ENCODE measurements at regions not wholly inside any gene's neighbourhood (a gene's known extent, or its start where the extent isn't known, plus 50 kb on each side); places are given as distances from the start of the nearest gene placed in this dataset.

DNA sequence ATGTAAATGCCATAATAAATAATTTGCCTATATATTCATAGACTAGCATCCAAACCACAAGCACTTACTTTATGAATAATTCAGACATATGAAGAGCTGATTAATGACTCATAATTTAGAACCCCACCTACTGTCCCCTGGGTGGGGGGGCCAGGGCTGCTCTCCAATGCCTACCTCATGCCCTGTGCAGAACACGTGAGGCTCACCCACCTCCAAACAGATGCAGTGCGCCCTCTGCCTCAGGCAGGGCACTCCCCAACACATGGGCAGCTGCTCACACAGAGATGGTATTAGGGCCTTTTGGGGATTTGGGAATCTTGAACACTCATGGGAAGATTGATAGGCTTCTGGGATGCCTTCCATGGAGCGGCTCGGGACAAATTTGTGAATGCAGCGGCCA is 75.1 kb upstream of the INSIG1 start:
- no peak for TF ChIP-seq FOXP2 (optimal IDR thresholded peaks at IDR 0.05; ENCODE audit: borderline replicate concordance, extremely low read depth, extremely low read length, insufficient read depth)
- TF ChIP-seq TAF1 (IDR thresholded peaks at IDR 0.05; ENCODE audit: borderline replicate concordance, insufficient read depth, low read length) = no peak
- TF ChIP-seq, protein P1, sequence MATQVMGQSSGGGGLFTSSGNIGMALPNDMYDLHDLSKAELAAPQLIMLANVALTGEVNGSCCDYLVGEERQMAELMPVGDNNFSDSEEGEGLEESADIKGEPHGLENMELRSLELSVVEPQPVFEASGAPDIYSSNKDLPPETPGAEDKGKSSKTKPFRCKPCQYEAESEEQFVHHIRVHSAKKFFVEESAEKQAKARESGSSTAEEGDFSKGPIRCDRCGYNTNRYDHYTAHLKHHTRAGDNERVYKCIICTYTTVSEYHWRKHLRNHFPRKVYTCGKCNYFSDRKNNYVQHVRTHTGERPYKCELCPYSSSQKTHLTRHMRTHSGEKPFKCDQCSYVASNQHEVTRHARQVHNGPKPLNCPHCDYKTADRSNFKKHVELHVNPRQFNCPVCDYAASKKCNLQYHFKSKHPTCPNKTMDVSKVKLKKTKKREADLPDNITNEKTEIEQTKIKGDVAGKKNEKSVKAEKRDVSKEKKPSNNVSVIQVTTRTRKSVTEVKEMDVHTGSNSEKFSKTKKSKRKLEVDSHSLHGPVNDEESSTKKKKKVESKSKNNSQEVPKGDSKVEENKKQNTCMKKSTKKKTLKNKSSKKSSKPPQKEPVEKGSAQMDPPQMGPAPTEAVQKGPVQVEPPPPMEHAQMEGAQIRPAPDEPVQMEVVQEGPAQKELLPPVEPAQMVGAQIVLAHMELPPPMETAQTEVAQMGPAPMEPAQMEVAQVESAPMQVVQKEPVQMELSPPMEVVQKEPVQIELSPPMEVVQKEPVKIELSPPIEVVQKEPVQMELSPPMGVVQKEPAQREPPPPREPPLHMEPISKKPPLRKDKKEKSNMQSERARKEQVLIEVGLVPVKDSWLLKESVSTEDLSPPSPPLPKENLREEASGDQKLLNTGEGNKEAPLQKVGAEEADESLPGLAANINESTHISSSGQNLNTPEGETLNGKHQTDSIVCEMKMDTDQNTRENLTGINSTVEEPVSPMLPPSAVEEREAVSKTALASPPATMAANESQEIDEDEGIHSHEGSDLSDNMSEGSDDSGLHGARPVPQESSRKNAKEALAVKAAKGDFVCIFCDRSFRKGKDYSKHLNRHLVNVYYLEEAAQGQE (IDR thresholded peaks at IDR 0.05; ENCODE audit: insufficient read depth in 1 of 2, low read depth in 2 of 2, low read length in 2 of 2) = no peak
- no peak for TF ChIP-seq POLR2AphosphoS5 (IDR thresholded peaks at IDR 0.05; ENCODE audit: low read depth, low read length)
- TF ChIP-seq SIN3A (IDR thresholded peaks at IDR 0.05; ENCODE audit: borderline replicate concordance, insufficient read depth, low read length) = no peak

DNA sequence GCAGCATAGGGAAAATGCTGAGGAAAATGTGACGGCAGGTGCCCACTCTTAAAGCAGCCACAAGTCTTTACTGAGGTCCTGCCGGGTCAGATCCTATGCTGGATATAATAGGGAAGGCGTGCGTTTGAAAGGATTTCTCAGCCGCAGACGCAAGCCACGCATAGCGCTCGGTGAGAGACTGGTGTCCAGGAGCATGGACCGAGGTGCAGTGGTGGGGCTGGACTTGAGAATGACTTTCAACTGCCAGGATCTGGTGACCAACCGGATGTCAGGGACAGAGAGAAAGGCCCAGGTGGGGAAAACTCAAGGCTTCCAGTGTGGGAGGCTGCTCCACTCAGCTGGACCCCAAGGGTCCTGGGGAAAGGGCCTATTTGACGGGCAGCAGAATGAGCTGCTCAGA is 74.7 kb upstream of the INSIG1 start:
- TF ChIP-seq, protein P1 (IDR thresholded peaks at IDR 0.05; ENCODE audit: insufficient read depth in 1 of 2, low read depth in 2 of 2, low read length in 2 of 2) = no peak
- no peak for TF ChIP-seq FOXP2 (optimal IDR thresholded peaks at IDR 0.05; ENCODE audit: borderline replicate concordance, extremely low read depth, extremely low read length, insufficient read depth)
- TF ChIP-seq TAF1 (IDR thresholded peaks at IDR 0.05; ENCODE audit: borderline replicate concordance, insufficient read depth, low read length) = no peak
- TF ChIP-seq POLR2AphosphoS5 (IDR thresholded peaks at IDR 0.05; ENCODE audit: low read depth, low read length) = no peak
- no peak for TF ChIP-seq SIN3A (IDR thresholded peaks at IDR 0.05; ENCODE audit: borderline replicate concordance, insufficient read depth, low read length)

DNA sequence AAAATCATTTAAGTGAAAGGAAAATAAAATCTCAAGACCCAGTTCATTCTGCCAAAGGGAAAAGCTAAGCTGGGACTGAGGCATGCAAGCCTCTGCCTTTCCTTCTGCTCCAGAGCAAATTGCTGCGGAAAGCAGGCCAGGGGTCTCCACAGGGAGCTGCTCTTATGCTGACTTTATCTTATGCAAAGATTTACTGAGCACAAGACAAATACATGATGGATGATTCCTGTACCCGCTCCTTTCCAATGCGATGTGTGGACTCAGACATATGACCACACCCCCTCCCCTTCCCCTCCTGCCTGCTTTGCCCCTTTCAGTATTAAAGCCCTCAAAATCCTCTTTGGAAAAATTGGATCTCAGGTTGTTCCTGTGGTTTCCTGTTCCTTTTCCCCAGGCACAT is 74.2 kb upstream of the INSIG1 start:
- no peak for TF ChIP-seq FOXP2 (optimal IDR thresholded peaks at IDR 0.05; ENCODE audit: borderline replicate concordance, extremely low read depth, extremely low read length, insufficient read depth)
- no peak for TF ChIP-seq SIN3A (IDR thresholded peaks at IDR 0.05; ENCODE audit: borderline replicate concordance, insufficient read depth, low read length)
- no peak for TF ChIP-seq TAF1 (IDR thresholded peaks at IDR 0.05; ENCODE audit: borderline replicate concordance, insufficient read depth, low read length)
- TF ChIP-seq, protein P1 (IDR thresholded peaks at IDR 0.05; ENCODE audit: insufficient read depth in 1 of 2, low read depth in 2 of 2, low read length in 2 of 2) = no peak
- TF ChIP-seq POLR2AphosphoS5 (IDR thresholded peaks at IDR 0.05; ENCODE audit: low read depth, low read length) = no peak

DNA sequence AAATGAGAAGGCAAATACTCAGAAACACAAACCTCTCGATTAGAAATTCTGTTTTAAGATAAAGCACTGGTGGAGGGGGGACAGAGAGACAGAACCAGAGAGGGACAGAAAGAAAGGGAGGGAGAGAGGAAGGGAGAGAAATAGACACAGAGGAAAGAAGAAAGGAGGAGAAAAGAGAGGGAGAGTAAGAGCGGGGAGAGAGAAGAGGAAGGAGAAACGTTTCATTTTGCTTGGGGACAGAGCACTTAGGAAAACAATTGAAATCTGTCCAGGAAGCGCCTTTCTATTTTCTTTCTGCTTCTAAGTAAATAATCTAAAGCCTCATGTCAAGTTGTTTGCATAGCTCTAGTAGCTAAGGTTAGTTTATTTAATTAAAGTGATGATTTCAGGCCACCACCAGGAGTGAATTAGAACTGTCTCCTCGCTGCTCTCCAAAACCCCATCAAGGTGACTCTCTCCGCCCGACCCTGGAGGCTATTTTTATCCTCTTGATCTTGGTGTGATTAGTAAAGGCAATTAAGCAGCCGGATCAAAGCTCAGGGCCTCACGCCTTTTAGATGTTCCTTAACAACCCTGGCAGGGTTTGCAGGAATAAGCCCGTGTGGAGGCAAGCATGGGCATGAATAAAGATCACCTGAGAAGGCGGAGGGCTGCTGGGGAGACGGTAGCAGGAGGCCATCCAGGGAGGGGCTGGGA is 73.4 kb upstream of the INSIG1 start:
- TF ChIP-seq TAF1 (IDR thresholded peaks at IDR 0.05; ENCODE audit: borderline replicate concordance, insufficient read depth, low read length) (no peak), SIN3A (IDR thresholded peaks at IDR 0.05; ENCODE audit: borderline replicate concordance, insufficient read depth, low read length) (no peak), POLR2AphosphoS5 (IDR thresholded peaks at IDR 0.05; ENCODE audit: low read depth, low read length) (no peak), FOXP2 (optimal IDR thresholded peaks at IDR 0.05; ENCODE audit: borderline replicate concordance, extremely low read depth, extremely low read length, insufficient read depth) (no peak)
- TF ChIP-seq, protein P1 (IDR thresholded peaks at IDR 0.05; ENCODE audit: insufficient read depth in 1 of 2, low read depth in 2 of 2, low read length in 2 of 2) = no peak

Data from PFSK-1 (cell line).